Neural crest cell (in vitro differentiated cells): ENCODE measurements at regions not wholly inside any gene's neighbourhood (a gene's known extent, or its start where the extent isn't known, plus 50 kb on each side); places are given as distances from the start of the nearest gene placed in this dataset.

Experiments used
- DNase-seq: peaks from one replicate; pipeline ENCODE4 v3.0.0; 2021; ENCODE audit warnings: low read depth, mixed read lengths, low spot score
- H3K27ac Mint-ChIP-seq: one replicate; pipeline ENCODE4 v1.8.0; 2021; ENCODE audit warnings: mild to moderate bottlenecking, mixed read lengths; ENCODE audit not compliant: unreplicated experiment
- H3K27me3 Mint-ChIP-seq: 2 replicates; pipeline ENCODE4 v1.8.0; 2021; ENCODE audit warnings: low read depth, mild to moderate bottlenecking, mixed read lengths
- H3K36me3 Mint-ChIP-seq: 2 replicates; pipeline ENCODE4 v1.8.0; 2021; ENCODE audit warnings: low read depth, mild to moderate bottlenecking, mixed read lengths
- H3K4me1 Mint-ChIP-seq: 2 replicates; pipeline ENCODE4 v1.8.0; 2021; ENCODE audit warnings: mixed read lengths
- H3K4me3 Mint-ChIP-seq: one replicate; pipeline ENCODE4 v1.8.0; 2021; ENCODE audit warnings: mild to moderate bottlenecking, mixed read lengths
- H3K9me3 Mint-ChIP-seq: 2 replicates; pipeline ENCODE4 v1.8.0; 2021; ENCODE audit warnings: mixed read lengths
- TF ChIP-seq, protein P1 (sequence below): fragments of 200-600 bp; sonication (generic); conservative IDR thresholded peaks from 2 replicates; pipeline ENCODE4 v1.5.0; 2021; ENCODE audit warnings: antibody characterized with exemption, mild to moderate bottlenecking

DNA sequence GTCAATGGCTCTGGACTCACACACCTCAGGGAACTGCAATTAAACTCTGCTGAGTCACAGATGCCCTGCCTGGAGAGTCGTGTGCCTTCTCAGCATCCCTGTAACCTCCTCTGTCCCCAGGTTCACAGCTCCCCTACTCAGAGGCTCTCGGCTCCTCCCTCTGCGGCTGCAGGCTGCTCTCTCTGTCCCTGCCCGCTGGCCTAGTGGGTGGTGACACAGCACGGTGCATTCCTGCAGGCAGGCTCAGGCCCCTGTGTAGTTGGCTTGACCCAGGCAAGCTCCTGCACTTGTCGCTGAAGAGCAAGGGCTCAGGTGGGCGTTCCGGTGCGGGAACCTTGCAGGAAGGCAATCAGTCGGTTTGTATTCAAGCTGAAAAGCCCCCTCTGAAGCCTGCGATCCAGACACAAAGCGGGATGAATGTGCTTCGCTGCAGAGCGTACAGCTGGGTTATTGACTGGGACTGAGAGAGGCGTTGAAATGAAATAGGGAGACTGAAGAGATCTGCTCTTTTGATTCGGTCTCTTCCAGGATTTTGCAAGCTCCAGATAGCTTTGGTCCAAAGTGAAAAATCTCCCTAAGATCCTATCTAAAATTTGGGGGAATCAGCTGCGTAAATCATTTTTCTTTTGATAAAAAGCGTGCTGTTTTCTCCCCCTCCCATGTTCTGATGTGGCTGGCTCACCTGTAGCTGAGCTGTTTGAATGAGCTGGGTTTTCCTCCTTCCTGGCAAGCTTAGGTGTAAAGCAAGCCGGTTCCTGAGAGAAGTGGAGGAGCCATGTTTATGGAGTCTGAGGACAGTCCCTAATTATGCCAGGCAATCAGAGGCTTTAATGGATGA lies 208.7 kb upstream of the PHYHIPL start:
- TF ChIP-seq, protein P1, sequence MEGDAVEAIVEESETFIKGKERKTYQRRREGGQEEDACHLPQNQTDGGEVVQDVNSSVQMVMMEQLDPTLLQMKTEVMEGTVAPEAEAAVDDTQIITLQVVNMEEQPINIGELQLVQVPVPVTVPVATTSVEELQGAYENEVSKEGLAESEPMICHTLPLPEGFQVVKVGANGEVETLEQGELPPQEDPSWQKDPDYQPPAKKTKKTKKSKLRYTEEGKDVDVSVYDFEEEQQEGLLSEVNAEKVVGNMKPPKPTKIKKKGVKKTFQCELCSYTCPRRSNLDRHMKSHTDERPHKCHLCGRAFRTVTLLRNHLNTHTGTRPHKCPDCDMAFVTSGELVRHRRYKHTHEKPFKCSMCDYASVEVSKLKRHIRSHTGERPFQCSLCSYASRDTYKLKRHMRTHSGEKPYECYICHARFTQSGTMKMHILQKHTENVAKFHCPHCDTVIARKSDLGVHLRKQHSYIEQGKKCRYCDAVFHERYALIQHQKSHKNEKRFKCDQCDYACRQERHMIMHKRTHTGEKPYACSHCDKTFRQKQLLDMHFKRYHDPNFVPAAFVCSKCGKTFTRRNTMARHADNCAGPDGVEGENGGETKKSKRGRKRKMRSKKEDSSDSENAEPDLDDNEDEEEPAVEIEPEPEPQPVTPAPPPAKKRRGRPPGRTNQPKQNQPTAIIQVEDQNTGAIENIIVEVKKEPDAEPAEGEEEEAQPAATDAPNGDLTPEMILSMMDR, result no peak
- Mint-ChIP-seq H3K4me3 (peak overlapping the region; percentile 77), H3K36me3 (no peaks in the 10 kb centered on the region), H3K9me3 (peaks cover 2% of the 10 kb centered on the region), H3K27me3 (no peaks in the 10 kb centered on the region), H3K4me1 (peaks cover 61% of the 10 kb centered on the region), H3K27ac (peak overlapping the region; percentile 39)
- DNase-seq, result peak; percentile 57

DNA sequence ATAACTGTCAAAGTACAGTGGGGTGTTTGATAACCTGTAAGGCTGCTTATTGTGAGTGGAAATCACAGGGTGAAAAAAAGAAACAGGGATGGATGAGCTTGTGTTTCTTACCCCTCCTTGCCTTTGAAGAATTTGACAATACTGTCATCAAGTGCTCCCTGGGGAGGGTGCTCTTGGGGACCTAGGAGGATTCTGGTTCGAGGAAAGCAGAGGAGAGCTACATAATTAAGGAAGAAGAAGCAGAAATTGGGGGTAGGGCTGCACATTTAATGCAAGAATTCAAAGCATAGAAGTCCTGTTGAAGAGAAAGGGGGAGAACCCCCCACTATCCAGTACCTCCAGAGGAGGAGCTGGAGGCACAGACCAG lies 208.1 kb upstream of the PHYHIPL start:
- Mint-ChIP-seq H3K36me3 (no peaks in the 10 kb centered on the region), H3K27ac (no peak overlapping the region), H3K4me3 (no peak overlapping the region), H3K9me3 (peaks cover 2% of the 10 kb centered on the region), H3K27me3 (no peaks in the 10 kb centered on the region), H3K4me1 (peaks cover 61% of the 10 kb centered on the region)
- TF ChIP-seq, protein P1, result no peak
- DNase-seq, result no peak

GRCh38 chr10:58969576-58969975 lies 206.9 kb upstream of the PHYHIPL start:
- no peak overlapping the region for H3K27ac Mint-ChIP-seq
- DNase-seq, result no peak
- peaks cover 53% of the 10 kb centered on the region for H3K4me1 Mint-ChIP-seq
- no peak overlapping the region for H3K4me3 Mint-ChIP-seq
- no peaks in the 10 kb centered on the region for H3K36me3 Mint-ChIP-seq
- H3K9me3 Mint-ChIP-seq, result no peaks in the 10 kb centered on the region
- TF ChIP-seq, protein P1, result no peak
- H3K27me3 Mint-ChIP-seq, result no peaks in the 10 kb centered on the region

DNA sequence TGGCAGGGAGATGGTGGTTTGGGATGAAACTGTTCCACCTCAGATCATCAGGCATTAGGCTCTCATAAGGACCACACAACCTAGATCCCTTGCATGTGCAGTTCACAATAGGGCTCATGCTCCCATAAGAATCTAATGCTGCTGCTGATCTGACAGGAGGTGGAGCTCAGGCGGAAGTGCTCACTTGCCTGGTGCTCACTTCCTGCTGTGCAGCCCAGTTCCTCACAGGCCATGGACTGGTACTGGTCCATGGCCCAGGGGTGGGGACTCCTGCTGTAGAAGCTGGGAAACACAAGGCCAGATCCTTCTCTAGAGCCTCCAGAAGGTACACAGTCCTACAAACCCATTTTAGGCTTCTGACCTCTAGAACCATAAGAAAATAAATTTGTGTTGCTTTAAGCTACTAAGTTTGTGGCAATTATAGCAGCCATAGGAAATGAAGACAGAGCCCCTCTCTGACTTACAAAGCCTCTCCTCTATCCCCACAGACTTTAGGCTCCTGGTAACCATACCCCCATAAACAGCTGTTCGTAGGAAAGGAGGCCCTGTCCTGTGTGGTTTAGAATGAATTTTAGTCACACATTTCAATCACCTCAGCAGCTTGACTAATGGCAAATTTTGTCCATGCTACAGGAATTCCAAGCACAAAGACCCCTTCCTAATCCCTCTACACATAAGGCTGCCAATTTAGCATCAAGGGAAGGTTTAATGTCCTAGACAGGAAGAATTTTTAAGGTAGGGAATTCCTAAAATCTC lies 206.1 kb upstream of the PHYHIPL start:
- Mint-ChIP-seq H3K27ac (no peak overlapping the region), H3K27me3 (no peaks in the 10 kb centered on the region), H3K9me3 (no peaks in the 10 kb centered on the region), H3K4me3 (no peak overlapping the region), H3K36me3 (no peaks in the 10 kb centered on the region), H3K4me1 (peaks cover 45% of the 10 kb centered on the region)
- TF ChIP-seq, protein P1, result no peak
- no peak for DNase-seq

- Mint-ChIP-seq H3K27me3 (no peaks in the 10 kb centered on the region), H3K36me3 (no peaks in the 10 kb centered on the region), H3K27ac (no peak overlapping the region), H3K9me3 (no peaks in the 10 kb centered on the region), H3K4me1 (peaks cover 41% of the 10 kb centered on the region), H3K4me3 (no peak overlapping the region)
- TF ChIP-seq, protein P1, result no peak
- DNase-seq, result no peak
Measured at GRCh38 chr10:58971211-58971610, 205.2 kb upstream of the PHYHIPL start.
